Right lobe of liver (tissue), 6 donors: ENCODE measurements at regions not wholly inside any gene's neighbourhood (a gene's known extent, or its start where the extent isn't known, plus 50 kb on each side); places are given as distances from the start of the nearest gene placed in this dataset.

Experiments used
- ATAC-seq, 4 donors: fragments of 200-7000 bp; cut with Tn5 transposase; one replicate each; pipeline ENCODE4 v1.9.1; 2020; ENCODE audit warnings: mild to moderate bottlenecking in 4 of 4, moderate library complexity in 4 of 4
- DNase-seq, 3 donors: peaks; one replicate each; pipeline ENCODE4 v3.0.0-alpha.2; 2020
- H3K27ac ChIP-seq, 3 donors: fragments of 200-600 bp; one replicate each; pipeline ENCODE4 v1.8.0; 2022
- H3K27me3 ChIP-seq, 2 donors: fragments of 200-600 bp; one replicate each; pipeline ENCODE4 v1.8.0; 2022
- H3K36me3 ChIP-seq, 4 donors: fragments of 200-600 bp; sonication (generic) in 1 of 4; one replicate each; pipeline versions ENCODE4 v1.5.1 to v1.8.0; 2017 to 2022; ENCODE audit warnings: control low read depth in 1 of 4
- H3K4me1 ChIP-seq, 4 donors: fragments of 200-600 bp; sonication (generic) in 1 of 4; one replicate each; pipeline versions ENCODE4 v1.5.1 to v1.8.0; 2017 to 2022; ENCODE audit warnings: control low read depth in 1 of 4
- H3K4me3 ChIP-seq, 3 donors: fragments of 200-600 bp; one replicate each; pipeline ENCODE4 v1.8.0; 2022
- H3K9me3 ChIP-seq, 4 donors: fragments of 200-600 bp; sonication (generic) in 1 of 4; one replicate each; pipeline versions ENCODE4 v1.5.1 to v1.8.0; 2017 to 2022; ENCODE audit warnings: control low read depth in 1 of 4
- CTCF ChIP-seq, 4 donors: fragments of 200-600 bp in 3 of 4; fragments of 450-650 bp in 1 of 4; IDR thresholded peaks; one replicate each; pipeline versions ENCODE4 v1.5.1 to v1.8.0; 2016 to 2022; ENCODE audit warnings: antibody characterized with exemption in 4 of 4, mild to moderate bottlenecking in 2 of 4
- POLR2A ChIP-seq: fragments of 450-650 bp; IDR thresholded peaks from one replicate; pipeline ENCODE4 v1.6.1; 2017; ENCODE audit warnings: antibody characterized with exemption, mild to moderate bottlenecking
- WGBS: methylation state at CpG from one replicate; pipeline ENCODE4 v1.1.6; 2018; ENCODE audit warnings: low coverage, low lambda C conversion rate; ENCODE audit not compliant: insufficient coverage; ENCODE audit errors: missing lambda C conversion rate; 5-methylcytosine and 5-hydroxymethylcytosine counted together
- intact Hi-C, 2 donors: fragments of 100-400 bp; cut with DNase I; formaldehyde crosslinking; loops; one replicate each; pipeline versions ENCODE4 v1.11.2 to v1.14.1; 2022
- donor health status: DM: no; HTN: yes; CAD: no.
- donor health status: DM: no; HTN: no; CAD: no.
- donor health status: DM: no; HTN: no; CAD: no.
- donor health status: DM: no; HTN: yes; CAD: no.
- donor health status: DM: no; HTN: yes; CAD: no.

GRCh38 chr2:20557635-20558034 is 93.3 kb downstream of the HS1BP3 start:
- TF ChIP-seq CTCF (IDR thresholded peaks at IDR 0.05) (no peak), POLR2A (no peak)
- H3K9me3 ChIP-seq, result no peaks in the 10 kb centered on the region
- no peak overlapping the region for H3K27ac ChIP-seq
- no peak overlapping the region for H3K4me3 ChIP-seq
- intact Hi-C loops, result no loop called here
- ATAC-seq (no peak), DNase-seq (no peak)
- H3K36me3 ChIP-seq, result no peaks in the 10 kb centered on the region
- no peaks in the 10 kb centered on the region for H3K27me3 ChIP-seq
- no peaks in the 10 kb centered on the region for H3K4me1 ChIP-seq
- 60% methylated on average over 1 of the region's 3 CpGs for WGBS

- Histone ChIP-seq H3K27ac (no peak overlapping the region), H3K4me1 (no peaks in the 10 kb centered on the region), H3K4me3 (no peak overlapping the region), H3K27me3 (no peaks in the 10 kb centered on the region), H3K36me3 (no peaks in the 10 kb centered on the region), H3K9me3 (no peaks in the 10 kb centered on the region)
- DNase-seq, result no peak
- 81% methylated on average over 3 of the region's 12 CpGs for WGBS
- ATAC-seq, result peak in 1 of 4 donors; percentile 20
- no peak for TF ChIP-seq POLR2A
- no peak for TF ChIP-seq CTCF (IDR thresholded peaks at IDR 0.05)
- intact Hi-C loops, result no loop called here
Observed at GRCh38 chr2:20558391-20559150, 92.3 kb downstream of the HS1BP3 start.

- H3K27ac ChIP-seq, result no peak overlapping the region
- no peak for DNase-seq
- TF ChIP-seq POLR2A (no peak), CTCF (IDR thresholded peaks at IDR 0.05) (no peak)
- no peak overlapping the region for H3K4me3 ChIP-seq
- WGBS, result 95% methylated on average over 3 of the region's 3 CpGs
- no peaks in the 10 kb centered on the region for H3K27me3 ChIP-seq
- no peaks in the 10 kb centered on the region for H3K9me3 ChIP-seq
- intact Hi-C loops, result no loop called here
- H3K4me1 ChIP-seq, result no peaks in the 10 kb centered on the region
- ATAC-seq, result no peak
- H3K36me3 ChIP-seq, result no peaks in the 10 kb centered on the region
Observed at GRCh38 chr2:20559277-20559676, 91.6 kb downstream of the HS1BP3 start.

GRCh38 chr2:20560011-20560410 is 90.9 kb downstream of the HS1BP3 start:
- TF ChIP-seq CTCF (IDR thresholded peaks at IDR 0.05) (no peak), POLR2A (no peak)
- WGBS, result 75% methylated on average over 1 of the region's 1 CpG

More at GRCh38 chr2:20560011-20560410, 90.9 kb downstream of the HS1BP3 start:
- DNase-seq (no peak), ATAC-seq (no peak)
- Histone ChIP-seq H3K36me3 (no peaks in the 10 kb centered on the region), H3K9me3 (no peaks in the 10 kb centered on the region), H3K27me3 (no peaks in the 10 kb centered on the region), H3K4me1 (no peaks in the 10 kb centered on the region), H3K4me3 (no peak overlapping the region), H3K27ac (no peak overlapping the region)
- intact Hi-C loops, result no loop called here
